Heart left ventricle (tissue), 13 donors: ENCODE measurements at regions not wholly inside any gene's neighbourhood (a gene's known extent, or its start where the extent isn't known, plus 50 kb on each side); places are given as distances from the start of the nearest gene placed in this dataset.

Source experiments
- CTCF ChIP-seq, 12 donors: fragments of 200-600 bp; sonication (generic) in 4 of 12; IDR thresholded peaks; one replicate each; pipeline versions ENCODE4 v1.5.0 to v1.8.0; 2018 to 2022; ENCODE audit warnings: antibody characterized with exemption in 12 of 12, mild to moderate bottlenecking in 5 of 12
- POLR2A ChIP-seq, 2 donors: fragments of 450-650 bp; IDR thresholded peaks; one replicate each; pipeline ENCODE4 v1.6.1; 2017; ENCODE audit warnings: antibody characterized with exemption in 2 of 2, mild to moderate bottlenecking in 2 of 2, moderate library complexity in 2 of 2
- donor health status: ischemic (EF 13 %, LVEDD 7.1; RV severe dilation, severe dysfunction).
- donor health status: DM: no; HTN: yes; CAD: no.
- donor health status: DM: no; HTN: no; CAD: no.
- donor health status: ischemic (EF 25% LVEDD 6.9; RV normal size, moderate dysfunction).
- donor health status: ischemic (EF 25% LVEDD 5.7; RV mildly dilated, moderate dysfunction).
- donor health status: ischemic (EF 35%, LVEDD 5.7; RV mildly dilated, moderate dysfunction).
- donor health status: nonischemic (EF 11% LVEDD 7.7; RV severe dilation, severe dysfunction).
- donor health status: DM: yes; HTN: yes; CAD: no.
- donor health status: PGD.
- donor health status: ischemic (EF 29% LVEDD 5.4; RV normal size, mild dysfunction).
- donor health status: nonischemic (EF 23%, LVEDD 6.1; RV moderate dilation, normal function).

GRCh38 chr5:101517795-101518194 lies 614.7 kb upstream of the ST8SIA4 start:
- no peak for TF ChIP-seq CTCF (IDR thresholded peaks at IDR 0.05)
- TF ChIP-seq POLR2A (IDR thresholded peaks at IDR 0.05) = no peak
